MM.1S (cell line): ENCODE measurements at regions not wholly inside any gene's neighbourhood (a gene's known extent, or its start where the extent isn't known, plus 50 kb on each side); places are given as distances from the start of the nearest gene placed in this dataset.
"Not testable (repeated sequence)": the region's sequence is repeated elsewhere in the genome, so short reads cannot be mapped to it uniquely, and the experiment has no call there.

ENCODE experiments used
- CTCF ChIP-seq: fragments of 300-600 bp; sonication (generic); IDR thresholded peaks from 2 replicates; pipeline ENCODE4 v1.5.1; 2016; ENCODE audit warnings: antibody characterized with exemption, low read length, mixed read lengths
- EZH2 ChIP-seq: fragments of 300-600 bp; sonication (generic); optimal IDR thresholded peaks from 2 replicates; pipeline ENCODE3; 2017; ENCODE audit warnings: low read depth, mild to moderate bottlenecking, antibody characterized with exemption, low read length, mixed read lengths

DNA sequence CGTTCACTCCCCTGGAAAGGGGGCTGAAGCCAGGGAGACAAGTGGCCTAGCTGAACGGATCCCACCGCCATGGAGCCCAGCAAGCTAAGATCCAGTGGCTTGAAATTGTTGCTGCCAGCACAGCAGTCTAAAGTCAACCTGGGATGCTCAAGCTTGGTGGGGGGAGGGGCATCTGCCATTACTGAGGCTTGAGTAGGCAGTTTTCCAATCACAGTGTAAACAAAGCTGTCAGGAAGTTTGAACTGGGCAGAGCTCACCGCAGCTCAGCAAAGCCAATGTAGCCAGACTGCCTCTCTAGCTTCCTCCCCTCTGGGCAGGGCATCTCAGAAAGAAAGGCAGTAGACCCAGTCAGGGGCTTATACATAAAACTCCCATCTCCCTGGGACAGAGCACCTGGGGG, 470.0 kb upstream of the DIAPH2 start:
- not testable (repeated sequence) for TF ChIP-seq CTCF, EZH2
